ENCODE measurements at regions not wholly inside any gene's neighbourhood (a gene's known extent, or its start where the extent isn't known, plus 50 kb on each side); places are given as distances from the start of the nearest gene placed in this dataset.

DNA sequence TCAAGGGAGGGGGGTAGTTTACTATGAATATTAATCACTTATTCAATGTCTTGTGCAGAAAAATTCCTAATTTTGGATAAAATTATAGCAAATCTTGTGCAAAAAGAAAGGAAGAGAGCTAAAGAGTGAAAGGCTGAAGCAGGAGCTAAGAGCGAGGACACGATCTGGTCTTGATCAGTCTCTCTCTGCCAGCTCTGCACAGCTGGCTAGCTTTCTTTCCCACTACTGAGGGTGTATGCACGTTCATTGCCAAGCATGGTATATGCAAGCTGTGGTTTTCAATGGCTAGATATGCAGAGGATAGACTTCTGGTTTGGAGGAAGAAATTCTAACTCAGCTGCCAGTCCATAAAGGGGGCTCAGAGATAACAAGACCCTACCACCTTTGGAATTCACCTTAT, 297.3 kb downstream of the CYRIA start:
- Mint-ChIP-seq H3K9me3 (ENCODE audit: unreplicated experiment) (no peaks in the 10 kb centered on the region), H3K4me3 (ENCODE audit: unreplicated experiment) (no peak overlapping the region), H3K36me3 (ENCODE audit: low read depth, unreplicated experiment) (no peaks in the 10 kb centered on the region), H3K27ac (ENCODE audit: unreplicated experiment) (no peak overlapping the region), H3K4me1 (ENCODE audit: unreplicated experiment) (no peaks in the 10 kb centered on the region), H3K27me3 (ENCODE audit: unreplicated experiment) (no peaks in the 10 kb centered on the region)
- DNase-seq (ENCODE audit: low spot score): no peak
- TF ChIP-seq CTCF (IDR thresholded peaks at IDR 0.05; ENCODE audit: unreplicated experiment): no peak

GRCh38 chr2:16365366-16365765, 300.3 kb downstream of the CYRIA start:
- H3K4me1 Mint-ChIP-seq (ENCODE audit: unreplicated experiment): no peaks in the 10 kb centered on the region
- DNase-seq (ENCODE audit: low spot score): no peak
- H3K27me3 Mint-ChIP-seq (ENCODE audit: unreplicated experiment): no peaks in the 10 kb centered on the region
- H3K36me3 Mint-ChIP-seq (ENCODE audit: low read depth, unreplicated experiment): no peaks in the 10 kb centered on the region
- no peak overlapping the region for H3K27ac Mint-ChIP-seq (ENCODE audit: unreplicated experiment)
- no peak for TF ChIP-seq CTCF (IDR thresholded peaks at IDR 0.05; ENCODE audit: unreplicated experiment)
- no peaks in the 10 kb centered on the region for H3K9me3 Mint-ChIP-seq (ENCODE audit: unreplicated experiment)
- H3K4me3 Mint-ChIP-seq (ENCODE audit: unreplicated experiment): no peak overlapping the region

GRCh38 chr2:16363581-16363980, 302.1 kb downstream of the CYRIA start:
- Mint-ChIP-seq H3K4me3 (ENCODE audit: unreplicated experiment) (no peak overlapping the region), H3K27ac (ENCODE audit: unreplicated experiment) (no peak overlapping the region)
- TF ChIP-seq CTCF (IDR thresholded peaks at IDR 0.05; ENCODE audit: unreplicated experiment): no peak

GRCh38 chr2:16362611-16363010, 303.0 kb downstream of the CYRIA start:
- no peaks in the 10 kb centered on the region for H3K9me3 Mint-ChIP-seq (ENCODE audit: unreplicated experiment)
- no peaks in the 10 kb centered on the region for H3K27me3 Mint-ChIP-seq (ENCODE audit: unreplicated experiment)
- no peak overlapping the region for H3K4me3 Mint-ChIP-seq (ENCODE audit: unreplicated experiment)
- TF ChIP-seq CTCF (IDR thresholded peaks at IDR 0.05; ENCODE audit: unreplicated experiment): no peak
- DNase-seq (ENCODE audit: low spot score): no peak
- H3K27ac Mint-ChIP-seq (ENCODE audit: unreplicated experiment): no peak overlapping the region
- no peaks in the 10 kb centered on the region for H3K36me3 Mint-ChIP-seq (ENCODE audit: low read depth, unreplicated experiment)
- no peaks in the 10 kb centered on the region for H3K4me1 Mint-ChIP-seq (ENCODE audit: unreplicated experiment)

More at GRCh38 chr2:16363581-16363980, 302.1 kb downstream of the CYRIA start:
- Mint-ChIP-seq H3K36me3 (ENCODE audit: low read depth, unreplicated experiment) (no peaks in the 10 kb centered on the region), H3K4me1 (ENCODE audit: unreplicated experiment) (no peaks in the 10 kb centered on the region), H3K27me3 (ENCODE audit: unreplicated experiment) (no peaks in the 10 kb centered on the region), H3K9me3 (ENCODE audit: unreplicated experiment) (no peaks in the 10 kb centered on the region)
- no peak for DNase-seq (ENCODE audit: low spot score)

DNA sequence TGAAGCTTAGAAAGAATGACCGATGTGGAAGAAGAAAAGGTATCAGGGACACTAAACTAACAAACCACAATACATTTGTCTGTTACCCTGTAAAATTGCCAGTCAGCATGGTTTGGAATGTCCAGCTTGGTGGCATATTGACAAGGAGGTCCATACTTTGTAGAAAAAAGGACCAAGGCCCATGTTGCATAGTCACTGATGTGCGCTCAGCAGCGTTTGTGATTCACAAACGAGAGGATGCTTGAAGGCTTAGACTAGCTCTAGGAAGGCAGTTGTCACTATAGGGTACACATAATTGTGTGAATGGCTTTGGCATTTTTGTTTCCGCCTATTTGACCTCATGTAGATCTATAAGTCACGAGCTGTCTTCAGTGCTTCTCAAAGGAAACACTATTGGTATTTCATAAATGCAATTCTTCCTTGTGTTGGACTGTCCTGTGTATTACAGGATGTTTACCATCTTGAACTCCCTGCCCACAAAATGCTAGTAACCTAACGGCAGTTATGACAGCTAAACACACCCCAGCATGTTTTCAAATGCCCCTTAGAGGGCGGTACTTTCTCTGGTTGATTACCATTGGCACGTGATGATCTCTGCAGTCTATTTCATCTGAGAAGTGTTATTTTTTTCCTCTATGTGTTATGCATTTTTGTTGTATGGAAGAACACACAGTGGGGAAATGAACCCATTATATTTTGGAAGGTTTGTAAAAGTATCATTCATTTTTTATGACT, 304.2 kb downstream of the CYRIA start:
- no peak overlapping the region for H3K27ac Mint-ChIP-seq (ENCODE audit: unreplicated experiment)
- H3K27me3 Mint-ChIP-seq (ENCODE audit: unreplicated experiment): no peaks in the 10 kb centered on the region
- no peak overlapping the region for H3K4me3 Mint-ChIP-seq (ENCODE audit: unreplicated experiment)
- TF ChIP-seq CTCF (IDR thresholded peaks at IDR 0.05; ENCODE audit: unreplicated experiment): no peak
- H3K4me1 Mint-ChIP-seq (ENCODE audit: unreplicated experiment): no peaks in the 10 kb centered on the region
- no peaks in the 10 kb centered on the region for H3K9me3 Mint-ChIP-seq (ENCODE audit: unreplicated experiment)
- no peak for DNase-seq (ENCODE audit: low spot score)
- H3K36me3 Mint-ChIP-seq (ENCODE audit: low read depth, unreplicated experiment): no peaks in the 10 kb centered on the region

All from endothelial cell (in vitro differentiated cells).